Peyer's patch (tissue), 4 donors: ENCODE measurements at regions not wholly inside any gene's neighbourhood (a gene's known extent, or its start where the extent isn't known, plus 50 kb on each side); places are given as distances from the start of the nearest gene placed in this dataset.

Source experiments
- CTCF ChIP-seq, 6 experiments: fragments of 450-650 bp in 4 of 6; fragments of 200-600 bp in 2 of 6; sonication (generic) in 1 of 6; IDR thresholded peaks; one replicate each; pipeline ENCODE4 v1.5.1; 2017 to 2019; ENCODE audit warnings: antibody characterized with exemption in 6 of 6, mild to moderate bottlenecking in 3 of 6, moderate library complexity in 1 of 6
- POLR2A ChIP-seq, 2 donors: fragments of 450-650 bp; IDR thresholded peaks; one replicate each; pipeline ENCODE4 v1.5.1; 2017; ENCODE audit warnings: antibody characterized with exemption in 2 of 2, mild to moderate bottlenecking in 2 of 2, moderate library complexity in 2 of 2

GRCh38 chr3:66673293-66673692 lies 172.5 kb upstream of the LRIG1 start:
- TF ChIP-seq CTCF (IDR thresholded peaks at IDR 0.05) = no peak
- no peak for TF ChIP-seq POLR2A (IDR thresholded peaks at IDR 0.05)
